ENCODE measurements at regions not wholly inside any gene's neighbourhood (a gene's known extent, or its start where the extent isn't known, plus 50 kb on each side); places are given as distances from the start of the nearest gene placed in this dataset.

DNA sequence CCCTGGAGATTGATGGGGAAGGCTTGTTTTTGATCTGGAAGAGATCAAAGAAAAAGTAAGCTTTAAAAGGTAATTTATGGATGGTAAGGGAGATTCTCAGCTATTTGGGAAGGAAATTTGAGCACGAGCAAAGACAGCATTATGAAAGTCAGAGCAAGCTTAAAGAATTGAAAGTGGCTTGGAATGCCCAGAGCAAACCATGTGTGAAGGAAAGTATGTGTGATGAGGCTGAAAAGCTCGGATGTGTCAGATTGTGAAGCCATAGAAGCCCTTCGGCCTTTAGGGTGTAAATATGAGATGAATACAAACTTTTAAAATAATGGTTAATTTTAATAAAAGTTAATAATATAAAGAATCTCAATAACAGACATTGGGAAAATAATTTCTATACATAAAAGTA, 377.4 kb upstream of the DSEL start:
- TF ChIP-seq, protein P1, sequence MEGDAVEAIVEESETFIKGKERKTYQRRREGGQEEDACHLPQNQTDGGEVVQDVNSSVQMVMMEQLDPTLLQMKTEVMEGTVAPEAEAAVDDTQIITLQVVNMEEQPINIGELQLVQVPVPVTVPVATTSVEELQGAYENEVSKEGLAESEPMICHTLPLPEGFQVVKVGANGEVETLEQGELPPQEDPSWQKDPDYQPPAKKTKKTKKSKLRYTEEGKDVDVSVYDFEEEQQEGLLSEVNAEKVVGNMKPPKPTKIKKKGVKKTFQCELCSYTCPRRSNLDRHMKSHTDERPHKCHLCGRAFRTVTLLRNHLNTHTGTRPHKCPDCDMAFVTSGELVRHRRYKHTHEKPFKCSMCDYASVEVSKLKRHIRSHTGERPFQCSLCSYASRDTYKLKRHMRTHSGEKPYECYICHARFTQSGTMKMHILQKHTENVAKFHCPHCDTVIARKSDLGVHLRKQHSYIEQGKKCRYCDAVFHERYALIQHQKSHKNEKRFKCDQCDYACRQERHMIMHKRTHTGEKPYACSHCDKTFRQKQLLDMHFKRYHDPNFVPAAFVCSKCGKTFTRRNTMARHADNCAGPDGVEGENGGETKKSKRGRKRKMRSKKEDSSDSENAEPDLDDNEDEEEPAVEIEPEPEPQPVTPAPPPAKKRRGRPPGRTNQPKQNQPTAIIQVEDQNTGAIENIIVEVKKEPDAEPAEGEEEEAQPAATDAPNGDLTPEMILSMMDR (IDR thresholded peaks at IDR 0.05; ENCODE audit: low read depth, low read length, missing input control), result no peak
- TF ChIP-seq TAF1 (conservative IDR thresholded peaks at IDR 0.05) (no peak), SP1 (IDR thresholded peaks at IDR 0.05) (no peak), EGR1 (IDR thresholded peaks at IDR 0.05; ENCODE audit: low read depth in 2 of 2) (no peak), HNF4G (IDR thresholded peaks at IDR 0.05) (no peak), NR2F2 (IDR thresholded peaks at IDR 0.05) (no peak), YY1 (IDR thresholded peaks at IDR 0.05) (no peak), RAD21 (IDR thresholded peaks at IDR 0.05) (no peak), FOXA2 (IDR thresholded peaks at IDR 0.05) (no peak)
- TF ChIP-seq, protein P2, sequence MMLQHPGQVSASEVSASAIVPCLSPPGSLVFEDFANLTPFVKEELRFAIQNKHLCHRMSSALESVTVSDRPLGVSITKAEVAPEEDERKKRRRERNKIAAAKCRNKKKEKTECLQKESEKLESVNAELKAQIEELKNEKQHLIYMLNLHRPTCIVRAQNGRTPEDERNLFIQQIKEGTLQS (IDR thresholded peaks at IDR 0.05), result no peak
- TF ChIP-seq, protein P3, sequence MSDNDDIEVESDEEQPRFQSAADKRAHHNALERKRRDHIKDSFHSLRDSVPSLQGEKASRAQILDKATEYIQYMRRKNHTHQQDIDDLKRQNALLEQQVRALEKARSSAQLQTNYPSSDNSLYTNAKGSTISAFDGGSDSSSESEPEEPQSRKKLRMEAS (IDR thresholded peaks at IDR 0.05), result no peak
- TF ChIP-seq, protein P4, sequence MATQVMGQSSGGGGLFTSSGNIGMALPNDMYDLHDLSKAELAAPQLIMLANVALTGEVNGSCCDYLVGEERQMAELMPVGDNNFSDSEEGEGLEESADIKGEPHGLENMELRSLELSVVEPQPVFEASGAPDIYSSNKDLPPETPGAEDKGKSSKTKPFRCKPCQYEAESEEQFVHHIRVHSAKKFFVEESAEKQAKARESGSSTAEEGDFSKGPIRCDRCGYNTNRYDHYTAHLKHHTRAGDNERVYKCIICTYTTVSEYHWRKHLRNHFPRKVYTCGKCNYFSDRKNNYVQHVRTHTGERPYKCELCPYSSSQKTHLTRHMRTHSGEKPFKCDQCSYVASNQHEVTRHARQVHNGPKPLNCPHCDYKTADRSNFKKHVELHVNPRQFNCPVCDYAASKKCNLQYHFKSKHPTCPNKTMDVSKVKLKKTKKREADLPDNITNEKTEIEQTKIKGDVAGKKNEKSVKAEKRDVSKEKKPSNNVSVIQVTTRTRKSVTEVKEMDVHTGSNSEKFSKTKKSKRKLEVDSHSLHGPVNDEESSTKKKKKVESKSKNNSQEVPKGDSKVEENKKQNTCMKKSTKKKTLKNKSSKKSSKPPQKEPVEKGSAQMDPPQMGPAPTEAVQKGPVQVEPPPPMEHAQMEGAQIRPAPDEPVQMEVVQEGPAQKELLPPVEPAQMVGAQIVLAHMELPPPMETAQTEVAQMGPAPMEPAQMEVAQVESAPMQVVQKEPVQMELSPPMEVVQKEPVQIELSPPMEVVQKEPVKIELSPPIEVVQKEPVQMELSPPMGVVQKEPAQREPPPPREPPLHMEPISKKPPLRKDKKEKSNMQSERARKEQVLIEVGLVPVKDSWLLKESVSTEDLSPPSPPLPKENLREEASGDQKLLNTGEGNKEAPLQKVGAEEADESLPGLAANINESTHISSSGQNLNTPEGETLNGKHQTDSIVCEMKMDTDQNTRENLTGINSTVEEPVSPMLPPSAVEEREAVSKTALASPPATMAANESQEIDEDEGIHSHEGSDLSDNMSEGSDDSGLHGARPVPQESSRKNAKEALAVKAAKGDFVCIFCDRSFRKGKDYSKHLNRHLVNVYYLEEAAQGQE (IDR thresholded peaks at IDR 0.05), result no peak

All from liver (tissue), 3 donors.